AG09309 (cell line): ENCODE measurements at regions not wholly inside any gene's neighbourhood (a gene's known extent, or its start where the extent isn't known, plus 50 kb on each side); places are given as distances from the start of the nearest gene placed in this dataset.

Source experiments
- DNase-seq: peaks from one replicate; pipeline ENCODE4 v3.0.0-alpha.2; 2010; ENCODE audit warnings: low read depth
- H3K4me3 ChIP-seq: 2 replicates; pipeline ENCODE4 v1.5.1; 2011; ENCODE audit warnings: mild to moderate bottlenecking, low read depth, low read length, moderate library complexity; ENCODE audit not compliant: control insufficient read depth
- CTCF ChIP-seq: IDR thresholded peaks from 2 replicates; pipeline ENCODE4 v1.5.1; 2011; ENCODE audit warnings: mild to moderate bottlenecking, low read depth, low read length, inconsistent platforms; ENCODE audit not compliant: insufficient read depth, control insufficient read depth; ENCODE audit errors: missing control alignments

- DNase-seq, result no peak
- no peak for TF ChIP-seq CTCF
- H3K4me3 ChIP-seq, result no peak overlapping the region
Measured at GRCh38 chr16:55012793-55013192, 82.1 kb downstream of the IRX5 start.

- TF ChIP-seq CTCF, result no peak
- no peak for DNase-seq
- no peak overlapping the region for H3K4me3 ChIP-seq
Measured at GRCh38 chr16:55014022-55014421, 83.4 kb downstream of the IRX5 start.

- DNase-seq, result no peak
Measured at GRCh38 chr16:55015181-55015913, 84.7 kb downstream of the IRX5 start.

GRCh38 chr16:55016515-55016914 lies 85.8 kb downstream of the IRX5 start:
- DNase-seq, result no peak
- no peak overlapping the region for H3K4me3 ChIP-seq
- TF ChIP-seq CTCF, result no peak

More at GRCh38 chr16:55015181-55015913, 84.7 kb downstream of the IRX5 start:
- H3K4me3 ChIP-seq, result no peak overlapping the region
- no peak for TF ChIP-seq CTCF

GRCh38 chr16:55017321-55017720 lies 86.7 kb downstream of the IRX5 start:
- H3K4me3 ChIP-seq, result no peak overlapping the region
- DNase-seq, result no peak
- no peak for TF ChIP-seq CTCF

GRCh38 chr16:55018881-55019280 lies 88.2 kb downstream of the IRX5 start:
- no peak for DNase-seq
- no peak overlapping the region for H3K4me3 ChIP-seq
- TF ChIP-seq CTCF, result no peak
